K562 (cell line): ENCODE measurements at regions not wholly inside any gene's neighbourhood (a gene's known extent, or its start where the extent isn't known, plus 50 kb on each side); places are given as distances from the start of the nearest gene placed in this dataset.

Experiments
- ZZZ3 ChIP-seq: fragments of 450-650 bp; IDR thresholded peaks from 2 replicates; pipeline ENCODE4 v1.6.1; 2016; ENCODE audit warnings: antibody characterized with exemption, mild to moderate bottlenecking, moderate library complexity
- TF ChIP-seq, protein P1 (sequence below): fragments of 250-450 bp; sonication (Bioruptor Pico); IDR thresholded peaks from 2 replicates; pipeline ENCODE4 v1.4.0; 2020

DNA sequence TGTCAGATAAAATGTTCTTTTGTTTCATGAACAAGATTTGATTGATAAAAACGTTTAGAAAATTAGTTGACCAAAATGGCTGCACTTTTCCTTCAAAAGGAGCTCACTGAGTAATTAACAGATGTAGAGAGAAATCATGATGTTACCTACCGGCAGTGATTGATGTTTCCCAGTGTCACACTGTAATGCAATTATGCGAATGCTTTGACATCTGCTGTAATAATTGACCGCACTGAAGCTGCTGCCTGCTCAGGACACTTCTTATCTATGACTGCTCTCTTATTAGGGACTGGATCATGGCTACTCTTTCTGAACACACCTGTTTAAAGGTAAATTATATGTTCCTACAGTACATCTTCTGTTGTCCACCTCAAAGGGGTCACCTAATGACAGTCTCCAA lies 94.6 kb downstream of the GPR63 start:
- TF ChIP-seq ZZZ3: no peak
- TF ChIP-seq, protein P1, sequence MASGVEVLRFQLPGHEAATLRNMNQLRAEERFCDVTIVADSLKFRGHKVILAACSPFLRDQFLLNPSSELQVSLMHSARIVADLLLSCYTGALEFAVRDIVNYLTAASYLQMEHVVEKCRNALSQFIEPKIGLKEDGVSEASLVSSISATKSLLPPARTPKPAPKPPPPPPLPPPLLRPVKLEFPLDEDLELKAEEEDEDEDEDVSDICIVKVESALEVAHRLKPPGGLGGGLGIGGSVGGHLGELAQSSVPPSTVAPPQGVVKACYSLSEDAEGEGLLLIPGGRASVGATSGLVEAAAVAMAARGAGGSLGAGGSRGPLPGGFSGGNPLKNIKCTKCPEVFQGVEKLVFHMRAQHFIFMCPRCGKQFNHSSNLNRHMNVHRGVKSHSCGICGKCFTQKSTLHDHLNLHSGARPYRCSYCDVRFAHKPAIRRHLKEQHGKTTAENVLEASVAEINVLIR: no peak
